ENCODE measurements at regions not wholly inside any gene's neighbourhood (a gene's known extent, or its start where the extent isn't known, plus 50 kb on each side); places are given as distances from the start of the nearest gene placed in this dataset.

DNA sequence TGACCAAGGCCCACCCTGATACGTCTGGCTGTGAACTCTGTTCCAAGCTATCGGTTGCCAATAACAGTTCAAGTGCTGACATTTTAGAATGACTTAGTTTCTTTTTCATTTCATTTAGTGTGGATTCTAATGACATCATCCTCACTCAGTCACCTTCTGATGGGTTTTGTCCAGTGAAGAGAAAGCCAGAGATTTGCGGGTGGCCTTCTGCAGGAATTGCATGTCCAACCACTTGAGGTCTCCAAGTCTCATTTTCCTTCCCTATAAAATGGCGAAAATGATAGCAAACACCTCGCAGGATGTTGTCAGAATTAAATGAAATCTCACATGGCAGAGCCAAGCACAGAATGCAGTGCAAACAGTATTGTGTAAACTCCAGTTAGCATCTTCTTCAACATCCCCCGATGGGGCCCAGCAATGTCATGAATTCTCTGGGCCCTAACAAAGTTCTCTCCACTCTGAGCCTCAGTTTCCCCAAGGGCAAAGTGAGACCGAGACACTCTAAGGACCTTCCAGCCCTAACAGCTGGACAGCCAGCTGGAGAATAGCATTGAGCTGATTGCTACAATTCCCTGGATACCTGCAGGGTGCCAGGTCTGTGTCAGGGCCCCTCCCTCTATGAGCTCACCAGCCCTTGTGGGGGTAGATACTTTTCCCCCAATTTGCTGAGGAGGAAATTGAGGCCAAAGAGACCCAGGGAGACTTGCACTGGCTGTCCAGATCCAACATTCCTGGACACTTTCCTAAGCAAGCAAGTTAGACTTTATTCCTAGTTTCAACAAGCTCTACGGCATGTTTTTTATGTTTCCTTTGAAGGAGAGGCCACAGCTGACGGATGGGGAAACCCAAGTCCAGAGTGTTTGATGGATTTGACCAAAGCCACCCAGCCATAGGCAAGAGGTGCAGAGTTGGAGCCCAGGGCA, 286.7 kb downstream of the MN1 start:
- DNase-seq, result no peak
- no peaks in the 10 kb centered on the region for H3K9me3 ChIP-seq

DNA sequence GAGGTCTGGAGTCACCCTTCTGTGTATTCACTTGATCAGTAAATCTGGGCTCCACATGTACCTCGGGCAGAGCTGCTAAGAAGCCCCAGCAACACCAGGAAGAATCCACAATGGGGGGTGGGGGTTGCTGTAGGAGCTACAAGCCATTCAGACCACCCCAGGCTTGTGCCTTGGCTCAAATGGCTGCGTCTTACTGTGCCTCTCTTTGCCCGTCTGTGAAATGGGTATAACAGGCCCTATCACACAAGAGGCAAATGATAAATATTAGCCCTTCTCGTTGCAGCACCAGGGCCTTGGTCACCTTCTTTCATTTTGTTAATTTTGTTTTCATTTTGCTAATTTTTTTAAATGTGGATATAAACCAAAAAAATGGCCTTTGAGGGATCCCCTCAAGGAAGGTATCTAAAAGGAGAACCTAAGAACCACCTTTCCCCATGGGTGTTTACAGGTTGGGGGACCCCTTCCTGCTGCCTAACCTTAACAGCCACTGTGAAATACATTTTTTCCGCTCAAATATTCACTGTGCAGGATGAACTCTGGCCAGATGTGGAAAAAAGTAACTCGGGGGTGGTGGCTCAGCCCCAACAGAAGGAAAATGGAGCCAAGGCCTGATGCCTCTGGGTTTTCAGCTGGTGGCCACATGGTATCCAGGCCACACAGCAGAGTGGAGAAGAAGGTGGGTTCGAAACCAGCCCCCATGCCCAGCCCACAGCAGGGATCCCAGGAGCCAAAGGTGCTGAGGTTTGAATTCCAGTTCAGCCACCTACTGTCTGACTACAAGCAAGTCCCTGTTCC, 284.0 kb downstream of the MN1 start:
- DNase-seq, result no peak
- Histone ChIP-seq H3K36me3 (no peaks in the 10 kb centered on the region), H3K4me3 (no peak overlapping the region), H3K27me3 (no peaks in the 10 kb centered on the region), H3K9me3 (no peaks in the 10 kb centered on the region)

More for the DNA sequence above, 286.7 kb downstream of the MN1 start:
- Histone ChIP-seq H3K36me3 (no peaks in the 10 kb centered on the region), H3K4me3 (no peak overlapping the region), H3K27me3 (no peaks in the 10 kb centered on the region)

DNA sequence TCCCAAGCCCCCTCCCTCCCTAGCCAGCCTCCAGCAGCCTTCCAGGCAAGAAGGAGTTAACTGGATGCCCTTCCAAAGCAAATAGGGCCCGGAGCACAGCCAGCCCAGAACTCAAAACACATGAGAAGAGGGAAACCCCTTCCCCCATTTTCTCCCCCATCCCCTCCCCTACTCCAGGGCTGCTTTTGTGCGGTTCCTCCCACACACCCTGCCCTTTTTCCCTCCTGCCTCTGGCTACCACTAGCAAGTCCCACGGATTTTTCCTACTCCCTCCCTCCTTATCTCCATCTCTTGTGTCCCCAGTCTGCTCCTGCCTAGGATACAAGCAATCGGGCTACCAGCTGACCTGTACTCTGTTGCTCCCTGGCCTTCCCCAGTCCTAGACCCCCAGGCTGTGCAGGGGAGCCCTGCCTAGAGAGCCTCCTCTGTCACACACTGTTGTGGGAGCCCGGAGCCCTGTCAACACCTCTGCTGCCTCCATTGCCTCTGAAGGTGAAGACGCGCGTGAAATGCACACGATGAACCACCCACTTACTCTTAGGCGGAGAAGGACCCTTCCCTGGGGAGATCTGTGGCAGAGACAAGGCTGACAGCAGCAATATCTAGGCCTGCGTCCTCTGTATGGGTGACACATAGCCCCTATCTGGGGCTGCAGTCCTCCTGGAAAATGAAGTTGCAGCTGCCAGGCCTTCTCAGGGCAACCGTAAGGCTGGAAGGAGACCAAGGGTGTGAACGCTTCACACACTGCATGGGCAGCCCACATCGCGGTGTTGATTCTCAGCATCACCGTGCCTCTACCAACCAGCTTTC, 282.8 kb downstream of the MN1 start:
- no peaks in the 10 kb centered on the region for H3K36me3 ChIP-seq
- no peaks in the 10 kb centered on the region for H3K9me3 ChIP-seq
- no peak for DNase-seq
- H3K27me3 ChIP-seq, result no peaks in the 10 kb centered on the region
- H3K4me3 ChIP-seq, result no peak overlapping the region

DNA sequence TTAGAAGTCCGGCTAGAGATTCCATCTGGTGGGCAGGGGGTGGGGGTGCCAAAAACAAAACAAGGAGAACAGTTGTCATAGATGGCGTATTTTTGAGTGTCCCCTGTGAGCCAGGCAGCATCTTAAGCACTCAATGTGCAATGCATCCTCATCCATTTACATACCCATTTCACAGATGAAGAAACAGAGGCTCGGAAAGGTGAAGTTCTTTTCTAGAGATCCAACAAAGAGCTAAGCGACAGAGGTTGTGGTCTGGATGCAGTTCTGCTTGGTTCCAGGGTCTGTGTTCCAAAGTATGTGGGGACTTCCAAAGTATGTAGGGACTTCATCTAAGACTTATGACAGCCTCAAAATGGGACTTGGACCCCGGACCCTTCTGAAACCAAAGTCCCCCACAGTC, 277.8 kb downstream of the MN1 start:
- H3K9me3 ChIP-seq, result no peaks in the 10 kb centered on the region
- H3K4me3 ChIP-seq, result no peak overlapping the region
- no peaks in the 10 kb centered on the region for H3K27me3 ChIP-seq
- no peak for DNase-seq
- no peaks in the 10 kb centered on the region for H3K36me3 ChIP-seq

DNA sequence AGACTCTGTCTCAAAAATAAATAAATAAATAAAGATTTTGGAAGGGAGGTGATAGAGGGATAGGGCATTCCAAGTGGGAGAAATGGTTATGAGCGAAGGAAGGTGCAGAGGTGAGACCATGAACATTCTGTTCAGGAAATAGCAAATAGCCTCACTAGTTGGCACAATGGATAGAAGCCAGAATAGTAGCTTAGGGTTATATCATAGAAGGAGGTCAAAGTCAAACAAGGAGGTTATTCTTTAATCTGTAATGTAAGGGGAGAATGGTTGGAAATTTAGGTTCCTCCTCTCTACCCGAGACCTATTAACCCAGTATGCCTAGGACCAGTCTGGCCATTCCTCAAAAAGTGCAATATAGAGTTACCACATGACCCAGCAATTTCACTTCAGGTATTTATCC, 275.8 kb downstream of the MN1 start:
- H3K36me3 ChIP-seq, result no peaks in the 10 kb centered on the region
- no peaks in the 10 kb centered on the region for H3K27me3 ChIP-seq
- H3K9me3 ChIP-seq, result no peaks in the 10 kb centered on the region
- no peak overlapping the region for H3K4me3 ChIP-seq
- no peak for DNase-seq

DNA sequence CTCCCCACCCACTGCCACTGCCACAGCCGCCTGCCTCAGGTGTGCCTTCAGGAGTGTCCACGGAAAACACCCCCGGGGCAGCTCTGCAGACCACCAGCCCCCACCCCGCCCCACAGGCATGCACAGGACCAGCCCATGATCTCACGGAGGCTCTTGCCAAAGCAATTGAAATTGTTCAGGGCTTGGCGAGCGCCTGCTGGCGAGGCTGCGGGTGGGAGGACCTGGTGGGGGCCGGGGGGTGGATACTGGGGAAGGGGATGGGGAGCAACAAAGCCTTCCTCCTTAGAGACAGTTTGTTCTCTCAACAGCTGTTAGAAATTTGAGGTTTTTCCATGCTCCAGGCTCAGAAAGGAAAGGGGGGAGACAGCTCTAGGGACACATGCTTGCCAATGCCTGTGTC, 274.7 kb downstream of the MN1 start:
- no peaks in the 10 kb centered on the region for H3K9me3 ChIP-seq
- no peaks in the 10 kb centered on the region for H3K36me3 ChIP-seq
- no peaks in the 10 kb centered on the region for H3K27me3 ChIP-seq
- H3K4me3 ChIP-seq, result no peak overlapping the region
- DNase-seq, result no peak

DNA sequence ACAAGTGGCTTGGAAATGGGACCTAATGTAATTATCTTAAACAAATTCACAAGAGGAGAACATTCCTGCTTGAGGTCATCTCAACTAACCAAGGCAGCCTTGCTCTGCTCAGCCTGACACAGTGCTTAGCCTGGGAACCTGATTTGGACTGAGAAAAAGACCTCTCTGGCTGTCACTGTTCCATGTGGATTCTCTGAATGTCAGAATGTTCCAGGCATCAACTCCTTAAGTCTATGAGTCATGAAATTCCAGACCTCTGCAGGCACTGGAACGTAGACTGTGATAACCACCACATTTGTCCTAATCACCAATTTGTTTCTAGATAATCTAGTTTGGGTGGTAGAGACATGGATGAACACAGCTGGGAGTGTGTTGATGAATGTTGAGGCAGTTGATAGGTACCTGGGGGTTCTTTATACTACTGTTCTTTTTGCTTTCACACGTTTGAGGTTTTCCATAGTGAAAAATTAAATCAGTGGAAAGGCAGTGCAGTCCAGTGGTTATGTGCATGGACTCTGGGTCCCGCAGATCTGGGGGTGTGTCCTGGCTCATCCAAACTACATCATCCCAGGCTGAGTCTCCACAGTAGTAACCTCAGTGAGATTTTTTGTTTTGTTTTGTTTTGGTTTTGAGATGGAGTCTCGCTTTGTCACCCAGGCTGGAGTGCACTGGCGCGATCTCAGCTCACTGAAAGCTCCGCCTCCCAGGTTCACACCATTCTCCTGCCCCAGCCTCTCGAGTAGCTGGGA, 269.6 kb downstream of the MN1 start:
- H3K9me3 ChIP-seq, result no peaks in the 10 kb centered on the region
- DNase-seq, result no peak
- no peaks in the 10 kb centered on the region for H3K36me3 ChIP-seq
- H3K4me3 ChIP-seq, result no peak overlapping the region
- H3K27me3 ChIP-seq, result no peaks in the 10 kb centered on the region

DNA sequence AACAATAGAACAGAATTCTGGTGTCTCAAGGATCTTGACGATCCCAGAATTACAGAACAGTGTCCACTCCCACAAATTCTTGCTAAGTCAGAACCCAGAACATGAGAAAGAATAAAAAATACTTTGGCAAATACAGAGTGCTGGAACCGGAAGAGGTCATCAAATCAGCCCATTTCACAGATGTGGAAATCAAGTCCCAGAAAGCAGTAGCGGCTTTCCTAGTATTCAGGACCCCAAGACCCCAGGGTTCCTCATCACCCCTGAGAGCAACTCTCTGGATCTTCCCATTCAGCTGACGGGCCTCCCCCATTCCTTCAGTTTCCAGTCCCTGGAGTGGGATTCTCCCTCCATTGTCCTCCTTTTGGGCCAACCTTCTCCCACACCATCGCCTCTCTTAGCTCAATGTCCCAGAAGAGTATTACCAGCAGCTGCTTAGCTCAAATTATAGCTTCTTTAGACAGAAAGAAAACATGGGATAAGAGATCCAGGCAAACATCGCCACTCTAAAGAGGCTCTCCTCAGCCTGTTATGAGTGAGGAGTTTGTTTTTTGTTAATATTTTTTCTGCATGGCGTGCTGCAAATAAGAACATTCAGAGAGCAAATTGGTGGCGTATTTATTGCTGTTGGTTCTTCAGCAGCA, 268.3 kb downstream of the MN1 start:
- H3K9me3 ChIP-seq, result no peaks in the 10 kb centered on the region
- no peak overlapping the region for H3K4me3 ChIP-seq
- H3K36me3 ChIP-seq, result no peaks in the 10 kb centered on the region

DNA sequence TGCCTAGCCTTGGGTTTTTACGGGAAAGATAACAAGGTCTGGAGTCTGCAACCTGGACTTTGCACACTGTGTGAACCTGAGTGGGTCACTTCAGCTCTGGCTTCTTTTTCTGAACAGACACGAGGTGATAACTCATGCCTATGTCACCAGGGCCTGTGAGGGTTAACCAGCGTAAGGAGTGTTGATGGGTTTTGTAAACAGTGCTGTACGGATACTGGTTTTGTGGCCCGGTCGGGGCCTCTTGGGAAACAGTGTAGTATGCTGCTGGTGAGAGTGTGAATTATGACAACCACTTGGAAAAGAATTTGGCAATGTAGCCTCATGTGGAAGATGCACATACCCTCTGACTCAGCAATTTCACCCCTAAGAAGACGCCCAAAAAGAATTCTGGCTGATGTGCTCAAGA, 266.8 kb downstream of the MN1 start:
- no peak overlapping the region for H3K4me3 ChIP-seq
- DNase-seq, result peak; percentile 20
- H3K9me3 ChIP-seq, result no peaks in the 10 kb centered on the region
- H3K27me3 ChIP-seq, result no peaks in the 10 kb centered on the region
- H3K36me3 ChIP-seq, result no peaks in the 10 kb centered on the region

More for the DNA sequence above, 268.3 kb downstream of the MN1 start:
- no peak for DNase-seq
- H3K27me3 ChIP-seq, result no peaks in the 10 kb centered on the region

DNA sequence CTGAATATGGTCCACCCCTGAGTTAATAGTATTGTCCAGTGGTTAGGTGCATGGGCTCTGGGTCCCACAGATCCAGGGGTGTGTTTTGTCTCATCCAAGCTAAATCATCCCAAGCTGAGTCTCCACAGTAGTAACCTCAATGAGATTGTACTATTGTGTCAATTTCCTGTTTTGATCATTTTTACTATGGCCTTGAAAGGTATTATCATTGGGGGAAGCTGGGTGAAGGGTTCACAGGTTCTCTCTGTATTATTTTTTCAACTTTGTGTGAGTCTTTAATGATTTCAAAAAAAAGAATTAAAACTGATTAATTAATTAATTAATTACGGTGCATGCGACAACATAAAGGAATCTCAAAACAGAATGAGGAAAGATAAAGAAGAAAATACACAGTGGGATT, 266.1 kb downstream of the MN1 start:
- Histone ChIP-seq H3K4me3 (no peak overlapping the region), H3K27me3 (no peaks in the 10 kb centered on the region), H3K36me3 (no peaks in the 10 kb centered on the region), H3K9me3 (no peaks in the 10 kb centered on the region)
- DNase-seq, result no peak

DNA sequence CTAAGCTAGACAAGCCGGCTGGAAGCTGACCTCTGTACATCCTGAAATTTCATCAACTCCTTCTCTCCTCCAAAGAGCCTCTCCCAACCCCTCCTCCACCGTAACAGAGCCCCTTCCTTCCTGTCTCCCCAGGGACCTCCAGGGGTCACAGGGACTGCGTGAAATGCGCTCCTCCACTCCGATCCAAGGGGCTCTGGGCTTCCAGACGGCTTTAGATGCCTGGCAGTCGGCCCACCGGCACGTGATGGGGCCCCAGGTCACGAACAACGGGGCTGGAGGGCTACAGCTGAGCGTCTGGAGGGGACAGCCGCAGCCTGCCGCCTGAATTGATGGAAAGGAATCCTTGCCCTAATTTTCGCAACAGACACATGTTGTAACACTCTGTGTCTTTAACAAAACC, 264.1 kb downstream of the MN1 start:
- Histone ChIP-seq H3K36me3 (no peaks in the 10 kb centered on the region), H3K27me3 (no peaks in the 10 kb centered on the region), H3K9me3 (no peaks in the 10 kb centered on the region), H3K4me3 (no peak overlapping the region)
- DNase-seq, result no peak

DNA sequence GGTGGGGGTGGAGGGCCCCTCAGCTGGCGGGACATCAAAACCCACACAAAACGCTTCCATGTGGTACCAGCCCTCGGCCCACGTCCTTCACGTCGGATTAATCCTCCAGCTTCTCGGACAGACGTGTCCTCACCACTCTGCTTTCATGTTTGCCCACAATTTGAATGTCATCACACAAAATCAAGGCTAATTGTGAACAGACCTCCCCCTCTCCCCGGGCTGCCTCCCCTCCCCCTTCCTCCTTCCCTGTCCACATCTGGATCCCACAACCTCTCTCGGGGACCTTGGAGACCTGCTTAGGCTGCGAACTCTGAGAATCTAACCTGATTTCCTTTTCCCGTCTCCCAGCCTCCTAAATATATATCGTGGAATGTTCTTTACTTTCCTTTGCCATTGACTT, 262.9 kb downstream of the MN1 start:
- no peak for DNase-seq
- no peaks in the 10 kb centered on the region for H3K27me3 ChIP-seq
- no peaks in the 10 kb centered on the region for H3K9me3 ChIP-seq
- H3K36me3 ChIP-seq, result no peaks in the 10 kb centered on the region
- no peak overlapping the region for H3K4me3 ChIP-seq

DNA sequence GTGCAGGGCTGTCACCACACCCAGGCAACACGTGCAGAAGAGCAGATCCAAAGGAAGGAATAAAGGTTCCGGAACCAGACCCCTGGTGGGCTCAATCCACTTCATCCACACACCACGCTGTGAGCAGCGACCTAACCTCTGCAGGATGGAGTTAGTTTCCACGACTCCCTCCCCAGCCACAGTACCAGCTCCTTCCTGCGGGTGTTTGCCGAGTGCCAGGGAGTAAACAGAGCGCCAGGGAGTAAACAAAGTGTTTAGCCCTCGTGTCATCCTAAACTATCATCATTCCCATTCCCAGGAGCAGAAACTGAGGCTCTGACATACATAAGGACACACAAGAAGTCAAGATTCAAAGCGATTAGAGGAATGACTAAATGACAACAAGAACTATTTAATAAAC, 261.3 kb downstream of the MN1 start:
- no peaks in the 10 kb centered on the region for H3K27me3 ChIP-seq

DNA sequence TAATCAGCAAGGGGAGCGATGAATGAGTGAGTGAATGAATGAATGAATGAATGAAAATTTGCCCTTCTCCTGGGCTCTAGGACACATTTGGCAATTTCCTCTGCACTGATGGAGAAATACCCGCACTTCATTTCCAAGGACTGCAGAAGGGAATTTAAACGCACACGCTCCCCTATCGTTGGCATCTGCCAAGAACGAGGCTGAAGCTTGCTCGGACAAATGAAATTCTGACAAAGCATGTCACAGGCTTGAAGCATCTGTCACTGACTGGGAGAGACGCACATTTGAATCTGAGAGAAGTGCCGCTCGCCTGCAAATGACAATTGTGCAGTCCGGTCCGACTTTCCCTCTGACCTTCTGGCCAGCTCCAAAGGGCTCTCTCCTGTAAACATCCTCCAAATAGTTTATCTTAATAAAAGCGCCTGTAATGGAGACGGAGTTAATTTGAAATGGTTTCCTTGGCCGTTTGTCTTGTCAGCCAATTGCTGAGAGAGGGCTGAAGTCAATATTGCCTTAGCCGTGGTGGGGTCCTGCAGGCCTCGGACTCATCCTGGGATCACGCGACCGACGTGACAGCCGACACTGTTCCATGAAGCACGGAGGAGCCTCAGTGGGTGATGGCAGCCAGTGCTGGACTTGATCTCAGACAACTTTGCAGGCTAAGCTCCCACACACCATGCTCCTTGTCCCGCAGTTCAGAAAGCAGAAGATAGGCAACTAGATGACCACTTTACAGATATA, 260.7 kb downstream of the MN1 start:
- Histone ChIP-seq H3K9me3 (no peaks in the 10 kb centered on the region), H3K36me3 (no peaks in the 10 kb centered on the region), H3K4me3 (no peak overlapping the region), H3K27me3 (no peaks in the 10 kb centered on the region)
- DNase-seq, result no peak

More for the DNA sequence above, 261.3 kb downstream of the MN1 start:
- H3K36me3 ChIP-seq, result no peaks in the 10 kb centered on the region
- H3K9me3 ChIP-seq, result no peaks in the 10 kb centered on the region
- no peak for DNase-seq
- H3K4me3 ChIP-seq, result no peak overlapping the region

DNA sequence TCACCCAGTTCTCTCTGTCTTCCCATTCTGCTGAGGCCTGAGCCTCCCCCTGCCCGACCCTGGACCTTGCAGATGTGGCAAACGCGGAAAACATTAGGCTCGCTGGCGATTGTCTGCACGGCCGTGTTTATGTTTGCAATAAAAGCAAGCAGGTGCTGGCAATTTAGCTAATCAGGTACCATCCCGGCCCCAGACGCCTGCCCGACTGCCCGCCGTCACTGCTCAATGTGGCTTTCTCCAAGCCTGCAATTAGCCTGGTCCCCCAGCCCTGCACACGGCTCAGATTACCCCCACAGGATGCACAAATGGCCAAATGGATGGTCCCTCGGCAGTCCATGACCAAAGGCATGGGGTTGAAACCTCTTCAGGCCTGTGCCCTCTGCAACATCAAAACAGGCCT, 259.7 kb downstream of the MN1 start:
- H3K27me3 ChIP-seq, result no peaks in the 10 kb centered on the region
- H3K4me3 ChIP-seq, result no peak overlapping the region
- H3K9me3 ChIP-seq, result no peaks in the 10 kb centered on the region
- no peak for DNase-seq
- no peaks in the 10 kb centered on the region for H3K36me3 ChIP-seq

All from MG63 (cell line).